Aorta (tissue), 5 donors: ENCODE measurements at regions not wholly inside any gene's neighbourhood (a gene's known extent, or its start where the extent isn't known, plus 50 kb on each side); places are given as distances from the start of the nearest gene placed in this dataset.

Source experiments
- ATAC-seq: fragments of 200-7000 bp; cut with Tn5 transposase; one replicate; pipeline ENCODE4 v1.9.1; 2022; ENCODE audit warnings: moderate library complexity; ENCODE audit not compliant: low FRiP score
- DNase-seq, 2 donors: peaks; one replicate each; pipeline ENCODE4 v3.0.0-alpha.2; 2020
- H3K27ac ChIP-seq, 2 donors: one replicate each; pipeline ENCODE4 v1.5.1; 2013; ENCODE audit warnings: low read length in 2 of 2, mild to moderate bottlenecking in 2 of 2, moderate library complexity in 2 of 2, control low read depth in 1 of 2, inconsistent platforms in 1 of 2, low read depth in 1 of 2
- H3K27me3 ChIP-seq, 2 donors: one replicate each; pipeline ENCODE4 v1.6.1; 2013; ENCODE audit warnings: control low read depth in 1 of 2, low read length in 1 of 2, mild to moderate bottlenecking in 1 of 2, moderate library complexity in 1 of 2; ENCODE audit not compliant: insufficient read depth in 2 of 2, control insufficient read depth in 1 of 2
- H3K36me3 ChIP-seq, 2 donors: one replicate each; pipeline ENCODE4 v1.6.1; 2013; ENCODE audit warnings: control low read depth in 1 of 2, low read length in 1 of 2, mild to moderate bottlenecking in 1 of 2; ENCODE audit not compliant: insufficient read depth in 2 of 2, control insufficient read depth in 1 of 2
- H3K4me1 ChIP-seq, 2 donors: one replicate each; pipeline ENCODE4 v1.6.1; 2013; ENCODE audit warnings: low read length in 2 of 2, control low read depth in 1 of 2, mild to moderate bottlenecking in 1 of 2, moderate library complexity in 1 of 2; ENCODE audit not compliant: insufficient read depth in 2 of 2, control insufficient read depth in 1 of 2
- H3K4me3 ChIP-seq, 2 donors: one replicate each; pipeline ENCODE4 v1.5.1; 2013; ENCODE audit warnings: low read length in 2 of 2, control low read depth in 1 of 2, mild to moderate bottlenecking in 1 of 2
- H3K9me3 ChIP-seq: one replicate; pipeline ENCODE4 v1.6.1; 2013; ENCODE audit warnings: mild to moderate bottlenecking, low read length; ENCODE audit not compliant: control insufficient read depth
- WGBS, 2 donors: extraction: QIAGEN DNeasy Blood & Tissue Kit; methylation state at CpG; one replicate each; pipeline ENCODE4 v1.1.7; 2013; 5-methylcytosine and 5-hydroxymethylcytosine counted together
- intact Hi-C, 2 donors: fragments of 100-400 bp; cut with DNase I; formaldehyde crosslinking; loops; one replicate each; pipeline versions ENCODE4 v1.14.2 to v1.15.0; 2022
- donor health status: healthy with polysubstance abuse.
- donor health status: Bipolar disorder and iron deficiency.
- donor health status: DM: no; HTN: no; CAD: no.
- donor health status: DM: no; HTN: no; CAD: no.
- donor health status: DM: yes; HTN: yes; CAD: no.

- no peaks in the 10 kb centered on the region for H3K36me3 ChIP-seq
- no peak overlapping the region for H3K27ac ChIP-seq
- H3K4me1 ChIP-seq, result no peaks in the 10 kb centered on the region
- no peaks in the 10 kb centered on the region for H3K9me3 ChIP-seq
- DNase-seq, result no peak
- peaks cover 0 to 3% of the 10 kb centered on the region in 2 donors for H3K27me3 ChIP-seq
- intact Hi-C loops, result no loop called here
- no peak for ATAC-seq
- H3K4me3 ChIP-seq, result no peak overlapping the region
- WGBS, 2 donors, result 39 to 56% methylated on average over 8 of the region's 8 CpGs
Measured at GRCh38 chr10:2680821-2681220, 386.5 kb upstream of the PFKP start.

DNA sequence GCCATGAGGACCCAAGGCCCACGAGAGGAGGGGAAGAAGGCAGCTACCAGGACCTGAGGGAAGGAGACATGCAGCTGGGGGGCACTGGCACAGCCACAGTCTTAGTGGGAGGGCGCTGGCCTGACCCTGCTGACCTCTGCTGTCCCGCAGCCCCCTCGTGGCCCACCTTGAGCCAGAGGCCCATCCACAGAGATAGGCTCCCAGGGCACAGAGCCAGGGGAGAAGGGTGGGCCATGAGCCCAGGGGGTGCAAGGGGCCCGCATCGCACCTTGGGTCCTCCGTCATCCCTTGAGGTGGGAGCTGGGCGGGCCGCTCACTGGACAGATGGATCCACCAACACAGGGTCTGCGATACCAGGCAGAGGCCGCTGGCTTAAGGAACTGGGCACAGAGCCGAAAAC is 387.7 kb upstream of the PFKP start:
- Histone ChIP-seq H3K27ac (no peak overlapping the region), H3K36me3 (no peaks in the 10 kb centered on the region), H3K27me3 (peaks cover 0 to 3% of the 10 kb centered on the region in 2 donors), H3K9me3 (no peaks in the 10 kb centered on the region), H3K4me3 (no peak overlapping the region), H3K4me1 (no peaks in the 10 kb centered on the region)
- ATAC-seq (no peak), DNase-seq (no peak)
- 88 to 90% methylated on average over 12 of the region's 12 CpGs for WGBS, 2 donors
- intact Hi-C loops, result no loop called here

GRCh38 chr10:2676455-2676854 is 390.9 kb upstream of the PFKP start:
- ATAC-seq (no peak), DNase-seq (no peak)
- intact Hi-C loops, result no loop called here
- Histone ChIP-seq H3K27ac (no peak overlapping the region), H3K9me3 (no peaks in the 10 kb centered on the region), H3K4me1 (no peaks in the 10 kb centered on the region), H3K4me3 (no peak overlapping the region), H3K27me3 (no peaks in the 10 kb centered on the region), H3K36me3 (no peaks in the 10 kb centered on the region)
- 96 to 100% methylated on average over 1 of the region's 1 CpG for WGBS, 2 donors

- Histone ChIP-seq H3K27ac (no peak overlapping the region), H3K4me1 (no peaks in the 10 kb centered on the region), H3K9me3 (no peaks in the 10 kb centered on the region), H3K27me3 (no peaks in the 10 kb centered on the region), H3K4me3 (no peak overlapping the region), H3K36me3 (no peaks in the 10 kb centered on the region)
- ATAC-seq, result no peak
- no peak for DNase-seq
- intact Hi-C loops, result no loop called here
Measured at GRCh38 chr10:2674451-2674850, 392.9 kb upstream of the PFKP start.

GRCh38 chr10:2670864-2671263 is 396.5 kb upstream of the PFKP start:
- 44 to 56% methylated on average over 7 of the region's 7 CpGs for WGBS, 2 donors
- intact Hi-C loops, result no loop called here
- ATAC-seq, result no peak
- no peak for DNase-seq
- Histone ChIP-seq H3K27ac (no peak overlapping the region), H3K9me3 (no peaks in the 10 kb centered on the region), H3K4me1 (no peaks in the 10 kb centered on the region), H3K27me3 (no peaks in the 10 kb centered on the region), H3K36me3 (no peaks in the 10 kb centered on the region), H3K4me3 (no peak overlapping the region)

DNA sequence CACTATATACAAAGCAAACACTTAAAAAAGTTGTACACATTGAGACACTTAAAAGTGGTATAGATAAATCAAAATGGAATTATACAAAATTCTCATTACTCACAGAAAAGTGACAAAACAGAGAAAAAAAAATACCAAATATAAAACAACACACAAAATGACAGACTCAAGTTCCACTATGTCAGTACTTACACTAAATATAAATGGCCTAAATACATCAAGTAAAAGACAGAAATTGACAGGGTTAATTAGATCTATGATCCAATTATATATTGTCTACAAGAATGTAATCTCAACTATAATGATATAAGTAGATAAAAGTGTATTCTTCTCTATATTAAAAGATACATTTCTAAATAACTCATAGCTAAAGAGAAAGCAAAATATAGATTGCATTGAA is 401.6 kb upstream of the PFKP start:
- no peak overlapping the region for H3K4me3 ChIP-seq
- H3K27ac ChIP-seq, result no peak overlapping the region
- ATAC-seq (no peak), DNase-seq (no peak)
- H3K4me1 ChIP-seq, result no peaks in the 10 kb centered on the region
- no peaks in the 10 kb centered on the region for H3K27me3 ChIP-seq
- H3K9me3 ChIP-seq, result peaks cover 1% of the 10 kb centered on the region
- no peaks in the 10 kb centered on the region for H3K36me3 ChIP-seq
- intact Hi-C loops, result no loop called here

DNA sequence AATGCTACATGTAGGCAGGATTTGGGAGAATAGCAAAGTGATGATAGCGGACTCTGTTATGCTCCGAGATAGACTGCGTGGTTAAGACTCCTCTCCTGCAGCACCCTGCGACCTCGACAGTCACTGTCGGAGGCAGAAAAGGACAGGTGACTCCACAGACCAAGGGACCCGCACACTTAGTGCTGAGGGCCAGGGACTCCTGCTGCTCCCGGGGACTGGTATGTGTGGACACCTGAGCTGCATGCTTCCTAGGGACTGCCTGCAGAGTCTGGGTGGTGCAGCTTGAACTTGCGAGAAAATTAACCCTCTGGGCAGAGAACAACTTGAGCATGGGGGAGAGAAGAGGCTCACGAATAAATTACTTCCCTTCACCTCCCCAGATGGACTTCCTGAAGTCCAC is 407.1 kb upstream of the PFKP start:
- ATAC-seq (no peak), DNase-seq (no peak)
- Histone ChIP-seq H3K27me3 (no peaks in the 10 kb centered on the region), H3K4me1 (no peaks in the 10 kb centered on the region), H3K27ac (no peak overlapping the region), H3K9me3 (peaks cover 1% of the 10 kb centered on the region), H3K36me3 (no peaks in the 10 kb centered on the region), H3K4me3 (no peak overlapping the region)
- intact Hi-C loops, result no loop called here
- WGBS, 2 donors, result 65% methylated on average over 10 of the region's 10 CpGs

DNA sequence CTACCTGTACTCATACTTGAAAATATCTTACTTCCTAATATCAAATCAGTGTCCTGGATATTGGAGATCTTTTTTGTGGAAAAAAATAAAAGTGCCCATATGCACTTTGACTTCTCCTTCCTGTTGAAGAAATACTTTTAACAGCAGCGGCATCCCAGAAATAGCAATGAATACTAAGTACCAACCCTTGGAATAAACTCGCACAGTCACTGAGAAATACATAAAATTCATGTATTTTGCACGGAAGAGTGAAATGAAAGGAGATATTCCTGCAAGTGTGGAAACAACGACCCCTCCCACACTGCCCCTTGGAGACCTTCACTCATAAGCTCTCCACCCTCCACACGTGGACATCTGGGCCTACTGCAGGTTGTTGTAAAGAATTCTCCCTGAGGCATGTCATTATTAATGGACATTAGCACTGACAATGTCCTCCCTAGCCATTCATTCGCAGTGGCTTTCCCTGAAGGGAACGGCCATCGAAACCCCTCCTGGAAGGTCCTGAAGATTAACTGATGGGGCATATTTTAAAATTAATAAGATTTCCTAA is 407.6 kb upstream of the PFKP start:
- Histone ChIP-seq H3K27me3 (no peaks in the 10 kb centered on the region), H3K9me3 (peaks cover 1% of the 10 kb centered on the region), H3K4me3 (no peak overlapping the region), H3K36me3 (no peaks in the 10 kb centered on the region), H3K4me1 (no peaks in the 10 kb centered on the region), H3K27ac (no peak overlapping the region)
- WGBS, 2 donors, result 62 to 64% methylated on average over 8 of the region's 8 CpGs
- intact Hi-C loops, result no loop called here
- ATAC-seq (no peak), DNase-seq (no peak)

DNA sequence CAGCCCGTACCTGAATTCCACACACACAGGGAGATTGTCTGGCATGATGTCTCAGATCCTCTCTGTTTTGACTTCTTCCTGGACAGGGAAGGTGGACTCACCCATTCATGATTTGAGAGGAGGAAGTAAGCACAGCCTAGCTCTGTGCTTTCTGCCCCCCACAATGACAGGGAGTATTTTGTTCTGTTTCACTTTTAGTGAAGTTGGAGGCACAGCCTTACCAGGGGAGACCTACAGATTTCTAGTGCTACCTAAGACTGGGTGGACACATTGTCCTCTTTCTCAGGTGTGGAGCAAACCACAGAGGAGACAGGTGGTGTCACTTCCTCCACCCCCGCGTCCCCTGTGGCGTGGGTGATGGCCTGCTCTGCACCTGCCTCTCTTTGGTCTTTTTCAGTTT is 408.6 kb upstream of the PFKP start:
- Histone ChIP-seq H3K27ac (no peak overlapping the region), H3K9me3 (no peaks in the 10 kb centered on the region), H3K4me3 (no peak overlapping the region), H3K27me3 (no peaks in the 10 kb centered on the region), H3K4me1 (no peaks in the 10 kb centered on the region), H3K36me3 (no peaks in the 10 kb centered on the region)
- intact Hi-C loops, result no loop called here
- DNase-seq (no peak), ATAC-seq (no peak)
- 78 to 90% methylated on average over 4 of the region's 4 CpGs for WGBS, 2 donors
